Mesenchymal stem cell (in vitro differentiated cells and primary cell): ENCODE measurements at regions not wholly inside any gene's neighbourhood (a gene's known extent, or its start where the extent isn't known, plus 50 kb on each side); places are given as distances from the start of the nearest gene placed in this dataset.
A peak's percentile ranks its signal among the peaks of the same experiment; 100 is the strongest.

Source experiments
- DNase-seq: peaks from one replicate; pipeline ENCODE4 v3.0.0-alpha.2; 2013
- H2AFZ ChIP-seq: one replicate; pipeline ENCODE4 v1.6.1; 2013; ENCODE audit warnings: low read depth, mild to moderate bottlenecking, control low read depth, inconsistent platforms, low read length, moderate library complexity
- H2AK5ac ChIP-seq: 2 replicates; pipeline ENCODE4 v1.6.1; 2013; ENCODE audit warnings: low read length, moderate library complexity, mild to moderate bottlenecking, inconsistent platforms; ENCODE audit not compliant: severe bottlenecking
- H2BK120ac ChIP-seq: one replicate; pipeline ENCODE4 v1.6.1; 2013; ENCODE audit warnings: low read depth, mild to moderate bottlenecking, inconsistent platforms, low read length, moderate library complexity
- H2BK12ac ChIP-seq, 2 experiments: one replicate each; pipeline ENCODE4 v1.6.1; 2013; ENCODE audit warnings: inconsistent platforms in 2 of 2, low read length in 2 of 2, mild to moderate bottlenecking in 2 of 2, moderate library complexity in 2 of 2, control low read depth in 1 of 2
- H2BK15ac ChIP-seq: one replicate; pipeline ENCODE4 v1.6.1; 2013; ENCODE audit warnings: mild to moderate bottlenecking, low read depth, inconsistent platforms; ENCODE audit not compliant: poor library complexity, severe bottlenecking
- H2BK5ac ChIP-seq: 2 replicates; pipeline ENCODE4 v1.6.1; 2013; ENCODE audit warnings: low read depth, mild to moderate bottlenecking, low read length, control low read depth, inconsistent platforms; ENCODE audit not compliant: poor library complexity, severe bottlenecking
- H3K14ac ChIP-seq, 2 experiments: one replicate each; pipeline ENCODE4 v1.6.1; 2013; ENCODE audit warnings: inconsistent platforms in 2 of 2, low read length in 2 of 2, control low read depth in 1 of 2, mild to moderate bottlenecking in 1 of 2, moderate library complexity in 1 of 2
- H3K18ac ChIP-seq, 2 experiments: one replicate each; pipeline ENCODE4 v1.6.1; 2013; ENCODE audit warnings: inconsistent platforms in 2 of 2, low read length in 2 of 2, control low read depth in 1 of 2, low read depth in 1 of 2, mild to moderate bottlenecking in 1 of 2
- H3K23ac ChIP-seq, 2 experiments: one replicate each; pipeline ENCODE4 v1.6.1; 2013; ENCODE audit warnings: inconsistent platforms in 2 of 2, low read length in 2 of 2, mild to moderate bottlenecking in 2 of 2, moderate library complexity in 2 of 2, control low read depth in 1 of 2
- H3K27ac ChIP-seq: 2 replicates; pipeline ENCODE4 v1.5.1; 2013; ENCODE audit warnings: mild to moderate bottlenecking, moderate library complexity, low read length, control low read depth, inconsistent platforms; ENCODE audit not compliant: poor library complexity, severe bottlenecking
- H3K27me3 ChIP-seq, 2 experiments: 2 replicates each; pipeline versions ENCODE4 v1.6.1 to v1.7.0; 2013; ENCODE audit warnings: low read length in 2 of 2, mild to moderate bottlenecking in 2 of 2, moderate library complexity in 2 of 2, control low read depth in 1 of 2, inconsistent platforms in 1 of 2; ENCODE audit not compliant: control insufficient read depth in 1 of 2, insufficient read depth in 1 of 2
- H3K36me3 ChIP-seq, 2 experiments: 2 replicates each; pipeline versions ENCODE4 v1.6.1 to v1.7.0; 2013; ENCODE audit warnings: low read length in 2 of 2, control low read depth in 1 of 2, inconsistent platforms in 1 of 2, low read depth in 1 of 2, mild to moderate bottlenecking in 1 of 2; ENCODE audit not compliant: insufficient read depth in 2 of 2, control insufficient read depth in 1 of 2
- H3K4ac ChIP-seq, 2 experiments: one replicate each; pipeline ENCODE4 v1.6.1; 2013; ENCODE audit warnings: inconsistent platforms in 2 of 2, low read length in 2 of 2, mild to moderate bottlenecking in 2 of 2, moderate library complexity in 2 of 2, control low read depth in 1 of 2, low read depth in 1 of 2
- H3K4me1 ChIP-seq: 2 replicates; pipeline ENCODE4 v1.6.1; 2013; ENCODE audit warnings: low read depth, low read length, control low read depth; ENCODE audit not compliant: control insufficient read depth, insufficient read depth
- H3K4me2 ChIP-seq: 2 replicates; pipeline ENCODE4 v1.6.1; 2013; ENCODE audit warnings: low read length, mild to moderate bottlenecking, inconsistent platforms; ENCODE audit not compliant: poor library complexity, severe bottlenecking
- H3K4me3 ChIP-seq, 2 experiments: 2 replicates each; pipeline versions ENCODE4 v1.5.1 to v1.7.0; 2013; ENCODE audit warnings: low read length in 2 of 2, mild to moderate bottlenecking in 2 of 2, control low read depth in 1 of 2, low read depth in 1 of 2; ENCODE audit not compliant: insufficient read depth in 1 of 2
- H3K79me1 ChIP-seq: replicated peaks from 2 replicates; pipeline ENCODE4 v1.6.1; 2013; ENCODE audit warnings: mild to moderate bottlenecking, control low read depth, low read length, inconsistent platforms; ENCODE audit not compliant: poor library complexity, severe bottlenecking
- H3K9ac ChIP-seq: 2 replicates; pipeline ENCODE4 v1.7.0; 2013; ENCODE audit warnings: mild to moderate bottlenecking, low read length, moderate library complexity
- H3K9me3 ChIP-seq: 2 replicates; pipeline ENCODE4 v1.7.0; 2013; ENCODE audit warnings: mild to moderate bottlenecking, low read length; ENCODE audit not compliant: control insufficient read depth
- H4K8ac ChIP-seq: one replicate; pipeline ENCODE4 v1.6.1; 2013; ENCODE audit warnings: inconsistent platforms, mild to moderate bottlenecking, low read length, moderate library complexity
- H4K91ac ChIP-seq: one replicate; pipeline ENCODE4 v1.6.1; 2013; ENCODE audit warnings: mild to moderate bottlenecking, low read length, inconsistent platforms
- WGBS: methylation state at CpG from one replicate; pipeline ENCODE4 v1.1.7; 2013; ENCODE audit warnings: mixed read lengths; 5-methylcytosine and 5-hydroxymethylcytosine counted together

GRCh38 chr6:91013511-91013910, 426.6 kb upstream of the MAP3K7 start:
- Histone ChIP-seq H2BK5ac (no peak overlapping the region), H3K4ac (no peak overlapping the region), H2AFZ (no peak overlapping the region), H4K91ac (no peak overlapping the region), H2BK15ac (no peak overlapping the region), H3K9me3 (no peaks in the 10 kb centered on the region), H3K36me3 (no peaks in the 10 kb centered on the region), H3K23ac (no peak overlapping the region), H3K27ac (no peak overlapping the region), H2BK12ac (no peak overlapping the region), H3K9ac (no peak overlapping the region), H3K14ac (no peak overlapping the region), H3K4me2 (no peak overlapping the region), H3K4me3 (no peak overlapping the region), H3K4me1 (no peaks in the 10 kb centered on the region), H4K8ac (no peak overlapping the region), H3K27me3 (no peaks in the 10 kb centered on the region), H3K79me1 (no peaks in the 10 kb centered on the region), H2BK120ac (no peak overlapping the region), H2AK5ac (no peak overlapping the region), H3K18ac (no peak overlapping the region)
- DNase-seq: no peak

- Histone ChIP-seq H3K4me2 (no peak overlapping the region), H4K8ac (no peak overlapping the region), H3K27me3 (no peaks in the 10 kb centered on the region), H2BK15ac (no peak overlapping the region), H3K9ac (no peak overlapping the region), H4K91ac (no peak overlapping the region), H3K18ac (no peak overlapping the region), H3K27ac (no peak overlapping the region), H3K9me3 (no peaks in the 10 kb centered on the region), H3K36me3 (no peaks in the 10 kb centered on the region), H3K14ac (no peak overlapping the region), H3K4ac (no peak overlapping the region), H2AFZ (no peak overlapping the region), H3K4me3 (no peak overlapping the region), H3K4me1 (no peaks in the 10 kb centered on the region), H3K23ac (no peak overlapping the region), H2AK5ac (no peak overlapping the region), H2BK120ac (no peak overlapping the region), H2BK12ac (no peak overlapping the region), H2BK5ac (no peak overlapping the region), H3K79me1 (no peaks in the 10 kb centered on the region)
- 95% methylated on average over 2 of the region's 4 CpGs for WGBS
- DNase-seq: no peak
Observed at GRCh38 chr6:90997076-90997475, 410.2 kb upstream of the MAP3K7 start.

- Histone ChIP-seq H3K4me2 (no peak overlapping the region), H3K27ac (no peak overlapping the region), H3K4me3 (no peak overlapping the region), H3K9me3 (no peaks in the 10 kb centered on the region), H3K79me1 (no peaks in the 10 kb centered on the region), H3K14ac (no peak overlapping the region), H2BK12ac (no peak overlapping the region), H4K8ac (no peak overlapping the region), H3K36me3 (no peaks in the 10 kb centered on the region), H3K9ac (no peak overlapping the region), H2BK120ac (no peak overlapping the region), H2AFZ (no peak overlapping the region), H3K18ac (no peak overlapping the region), H2BK15ac (no peak overlapping the region), H3K4me1 (no peaks in the 10 kb centered on the region), H3K4ac (no peak overlapping the region), H2BK5ac (no peak overlapping the region), H3K27me3 (no peaks in the 10 kb centered on the region), H4K91ac (no peak overlapping the region), H3K23ac (no peak overlapping the region), H2AK5ac (no peak overlapping the region)
- DNase-seq: peak; percentile 3
- WGBS: 31% methylated on average over 2 of the region's 3 CpGs
Observed at GRCh38 chr6:90993770-90994169, 406.9 kb upstream of the MAP3K7 start.

- Histone ChIP-seq H3K9ac (no peak overlapping the region), H3K9me3 (no peaks in the 10 kb centered on the region), H2AFZ (no peak overlapping the region), H3K27ac (no peak overlapping the region), H3K18ac (no peak overlapping the region), H2BK5ac (no peak overlapping the region), H3K14ac (no peak overlapping the region), H2AK5ac (no peak overlapping the region), H3K36me3 (no peaks in the 10 kb centered on the region), H3K4me3 (no peak overlapping the region), H3K79me1 (no peaks in the 10 kb centered on the region), H4K8ac (no peak overlapping the region), H4K91ac (no peak overlapping the region), H3K23ac (no peak overlapping the region), H2BK120ac (no peak overlapping the region), H3K4me1 (no peaks in the 10 kb centered on the region), H2BK15ac (no peak overlapping the region), H2BK12ac (no peak overlapping the region), H3K4me2 (no peak overlapping the region), H3K4ac (no peak overlapping the region), H3K27me3 (no peaks in the 10 kb centered on the region)
- DNase-seq: no peak
- 55% methylated on average over 2 of the region's 5 CpGs for WGBS
Observed at GRCh38 chr6:90989763-90990162, 402.9 kb upstream of the MAP3K7 start.
